ENCODE measurements at regions not wholly inside any gene's neighbourhood (a gene's known extent, or its start where the extent isn't known, plus 50 kb on each side); places are given as distances from the start of the nearest gene placed in this dataset.

DNA sequence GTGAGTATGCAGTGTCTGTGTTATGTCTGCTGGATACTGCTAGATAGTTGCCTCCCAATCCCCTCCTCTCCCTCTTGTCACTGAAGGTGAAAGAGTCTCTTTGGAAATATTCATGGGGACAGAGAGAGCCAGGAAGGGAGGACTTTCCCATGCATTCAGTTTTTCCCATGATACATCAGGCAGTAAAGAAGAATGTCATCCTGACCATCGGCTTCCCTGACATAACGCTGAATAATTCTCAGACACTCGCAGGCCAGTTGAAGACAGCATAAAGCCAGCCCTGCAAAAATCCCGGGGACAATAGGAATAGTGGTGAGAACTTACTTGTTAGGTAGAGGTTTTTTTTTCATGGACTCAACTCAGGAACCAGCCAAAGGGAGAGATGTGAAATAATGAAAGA, 58.1 kb downstream of the KLF4 start:
- DNase-seq, result no peak

DNA sequence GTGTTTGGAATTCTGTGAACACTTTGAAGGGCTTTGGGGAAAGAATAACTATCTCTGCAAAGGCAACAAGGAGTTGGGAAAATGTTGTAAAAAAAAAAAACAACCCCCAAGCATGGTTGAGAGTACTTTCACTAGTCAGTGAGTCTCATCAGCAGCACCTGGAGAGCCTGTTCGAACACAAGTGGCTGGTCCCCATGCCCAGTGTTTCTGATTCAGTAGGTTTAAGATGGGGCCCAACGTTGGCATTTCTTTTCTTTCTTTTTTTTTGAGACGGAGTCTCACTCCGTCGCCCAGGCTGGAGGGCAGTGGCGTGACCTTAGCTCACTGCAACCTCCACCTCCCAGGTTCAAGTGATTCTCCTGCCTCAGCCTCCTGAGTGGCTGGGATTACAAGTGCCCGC, 59.5 kb downstream of the KLF4 start:
- DNase-seq, result no peak

- no peak for DNase-seq
These were observed 63.4 kb downstream of the KLF4 start for GRCh38 chr9:107426126-107426525.

DNA sequence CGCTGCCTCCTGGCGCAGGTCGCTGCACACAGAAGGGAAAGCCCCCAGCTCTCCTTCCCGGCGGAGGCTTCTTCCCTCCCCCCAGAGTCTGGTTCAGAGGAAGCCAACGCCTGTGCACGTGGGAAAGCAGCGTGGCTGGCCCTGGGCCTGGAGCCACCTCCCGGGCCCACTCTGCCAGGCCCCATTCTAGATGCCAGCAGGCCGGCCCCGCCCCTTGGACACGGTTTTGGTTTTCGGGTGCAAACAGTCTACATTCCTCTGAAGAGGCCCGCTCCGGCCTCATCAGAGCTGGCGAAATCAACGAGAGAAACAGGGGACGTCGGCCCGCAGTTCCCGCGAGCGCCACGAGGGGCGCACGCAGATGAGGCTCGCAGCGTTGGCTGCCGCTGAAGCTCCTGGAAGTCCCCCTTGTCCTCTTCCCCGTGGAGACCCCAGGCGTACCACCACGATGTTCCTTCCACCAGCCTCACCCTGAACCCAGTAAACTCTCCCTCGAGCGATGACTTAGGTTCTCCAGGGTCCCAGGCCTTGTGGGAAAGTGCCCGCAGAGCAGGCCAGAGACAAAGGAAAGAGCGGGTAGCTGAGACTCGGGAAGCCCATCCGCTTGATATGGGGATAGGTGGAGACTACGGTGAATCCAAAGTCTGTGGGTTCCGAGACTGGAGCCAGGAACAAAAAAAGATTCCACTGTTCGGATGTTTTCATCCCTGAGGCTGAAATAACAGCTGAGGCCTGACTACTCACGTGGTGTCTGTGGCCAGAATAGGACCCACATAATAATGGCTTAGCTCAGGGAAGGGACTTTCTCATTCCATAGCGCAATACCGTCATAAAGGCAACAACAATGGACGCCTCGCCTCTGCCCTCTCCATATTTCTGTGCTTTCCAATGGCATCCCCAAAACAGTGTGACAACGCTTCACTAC, 64.2 kb downstream of the KLF4 start:
- DNase-seq, result no peak

- DNase-seq, result no peak
These were observed 66.0 kb downstream of the KLF4 start for GRCh38 chr9:107423540-107423939.

DNA sequence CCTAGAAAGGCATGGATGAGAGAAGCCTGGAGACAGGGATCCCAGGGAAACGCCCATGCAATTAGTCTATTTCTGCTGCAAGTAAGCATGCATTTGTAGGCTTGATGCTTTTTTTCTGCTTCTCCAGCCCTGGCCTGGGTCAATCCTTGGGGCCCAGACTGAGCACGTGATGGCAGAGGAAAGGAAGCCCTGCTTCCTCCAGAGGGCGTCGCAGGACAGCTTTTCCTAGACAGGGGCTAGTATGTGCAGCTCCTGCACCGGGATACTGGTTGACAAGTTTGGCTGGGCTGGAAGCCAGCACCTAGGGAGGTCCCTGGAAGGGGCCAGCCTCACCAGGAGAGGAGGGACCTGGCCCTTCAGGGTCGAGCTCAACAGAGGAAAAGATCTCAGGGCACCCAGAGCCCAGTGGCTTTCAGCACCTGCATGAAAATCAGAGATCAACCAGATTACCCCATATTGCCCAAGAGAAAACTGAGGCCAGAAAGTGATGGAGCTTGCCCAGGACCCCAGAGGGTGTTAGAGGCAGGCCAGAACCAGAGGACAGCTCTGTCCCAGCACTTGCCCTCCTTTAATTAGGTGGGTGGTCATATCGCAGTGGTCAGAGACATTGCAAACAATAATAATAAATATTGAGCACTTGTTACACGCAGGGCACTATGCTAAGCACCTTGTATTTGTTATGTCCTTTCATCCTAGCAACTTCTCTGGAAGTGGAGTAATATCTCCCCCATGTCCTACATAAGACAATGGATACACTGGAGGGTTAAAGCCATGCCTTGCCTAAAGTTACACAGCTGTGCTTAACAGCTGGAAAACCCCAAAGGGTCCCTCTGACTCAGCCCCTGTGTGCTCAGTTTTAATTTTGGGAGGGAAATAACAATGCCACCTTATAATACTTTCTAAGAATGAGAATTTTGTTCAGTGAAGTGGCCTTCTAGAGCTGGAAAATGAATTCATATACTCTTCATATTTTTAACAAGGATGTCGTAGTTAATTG, 67.1 kb downstream of the KLF4 start:
- DNase-seq, result peak; percentile 59

DNA sequence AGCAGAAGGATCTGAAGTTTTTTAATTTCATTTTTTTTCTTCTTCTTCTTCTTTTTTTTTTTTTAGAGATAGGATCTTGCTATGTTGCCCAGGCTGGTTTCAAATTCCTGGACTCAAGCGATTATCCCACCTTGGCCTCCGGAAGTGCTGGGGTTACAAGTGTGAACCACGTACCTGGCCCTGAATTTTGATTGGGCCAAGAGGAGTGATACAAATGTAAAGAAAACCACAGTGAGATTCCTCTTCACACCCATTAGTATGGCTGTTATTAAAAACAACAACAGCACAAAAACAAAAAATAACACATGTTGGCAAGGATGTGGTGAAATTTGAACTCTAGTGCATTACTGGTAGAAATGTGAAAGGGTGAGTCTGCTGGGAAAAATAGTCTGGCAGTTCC, 79.1 kb downstream of the KLF4 start:
- no peak for DNase-seq

GRCh38 chr9:107409581-107410389, 79.8 kb downstream of the KLF4 start:
- no peak for DNase-seq

DNA sequence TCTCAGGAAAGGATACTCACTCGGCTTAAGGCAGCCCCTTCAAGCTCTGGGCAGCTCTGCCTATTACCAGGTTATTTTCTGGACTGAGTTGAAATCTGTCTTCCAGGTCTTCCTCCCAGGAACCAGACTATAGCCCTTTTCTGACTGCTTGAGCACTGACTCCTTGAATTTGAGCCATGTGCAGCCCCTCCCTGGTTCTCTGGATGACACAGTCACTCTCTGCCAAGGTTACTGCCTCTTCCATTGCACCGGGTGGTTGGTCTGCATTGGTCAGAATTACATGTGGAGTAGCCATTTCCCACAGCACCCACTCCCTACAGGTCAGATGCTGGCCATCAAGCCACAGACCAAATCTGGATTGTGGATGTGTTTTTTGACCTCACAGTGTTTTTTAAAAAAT, 81.9 kb downstream of the KLF4 start:
- DNase-seq, result no peak

DNA sequence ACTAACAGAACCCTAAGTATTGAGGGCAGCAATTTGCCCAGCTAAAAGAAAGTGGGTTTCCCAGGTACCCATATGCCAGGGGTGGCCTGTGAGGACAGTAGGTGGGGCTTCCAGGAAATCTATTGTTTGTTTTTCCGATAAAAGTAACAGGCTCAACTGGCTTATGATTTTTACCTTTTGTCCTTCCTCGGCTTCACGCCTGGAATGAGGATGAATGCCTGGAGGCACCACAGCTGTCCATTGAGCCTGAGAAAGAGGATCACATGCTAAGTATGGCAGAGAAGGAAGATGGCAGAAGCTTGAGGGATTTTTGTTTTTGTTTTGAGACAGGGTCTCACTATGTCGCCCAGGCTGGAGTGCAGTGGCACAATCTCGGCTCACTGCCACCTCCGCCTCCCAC, 84.1 kb downstream of the KLF4 start:
- DNase-seq, result no peak

GRCh38 chr9:107404736-107405135, 84.8 kb downstream of the KLF4 start:
- no peak for DNase-seq

GRCh38 chr9:107404161-107404560, 85.4 kb downstream of the KLF4 start:
- DNase-seq, result no peak

- no peak for DNase-seq
These were observed 92.2 kb downstream of the KLF4 start for GRCh38 chr9:107397076-107398044.

DNA sequence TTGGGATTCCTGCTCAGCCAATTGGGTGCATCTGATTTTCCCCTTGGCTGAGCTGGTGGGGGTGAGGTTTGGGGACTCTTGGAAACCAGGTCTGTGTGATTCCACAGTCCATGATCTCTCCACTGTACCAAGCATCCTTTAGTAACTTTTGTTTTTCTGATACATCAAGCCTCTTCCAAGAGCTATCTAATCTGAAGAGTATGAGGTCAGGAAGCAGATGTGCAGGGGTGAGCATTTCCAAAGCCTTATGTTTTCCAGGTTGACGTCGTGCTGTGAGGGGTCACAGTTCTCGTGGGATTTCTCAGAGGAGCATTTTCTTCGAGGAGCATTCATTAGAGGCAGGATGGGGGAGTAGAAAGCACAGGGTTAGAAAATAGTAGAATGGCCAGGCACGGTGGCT, 95.3 kb downstream of the KLF4 start:
- no peak for DNase-seq

DNA sequence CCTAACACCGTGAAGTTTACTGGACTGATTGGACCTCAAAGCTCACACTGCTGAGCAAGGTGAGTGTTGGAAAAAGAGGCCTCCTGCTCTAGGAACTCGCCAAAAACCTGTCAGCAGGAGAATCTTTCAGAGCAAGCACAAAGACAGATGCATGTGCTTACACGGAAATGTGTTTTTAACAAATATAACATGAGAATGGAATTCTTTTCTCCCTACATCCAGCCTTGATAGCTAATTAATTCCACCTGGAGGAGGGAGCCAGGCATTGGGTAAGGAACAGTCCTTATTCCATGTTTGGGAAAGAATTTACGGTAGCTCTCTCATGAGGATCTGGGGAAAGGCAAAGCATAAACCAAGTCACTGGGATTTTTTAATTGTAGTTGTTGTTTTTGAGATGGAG, 98.8 kb downstream of the KLF4 start:
- DNase-seq, result no peak

GRCh38 chr9:107390279-107390678, 99.3 kb downstream of the KLF4 start:
- no peak for DNase-seq

- DNase-seq, result no peak
These were observed 99.9 kb downstream of the KLF4 start for GRCh38 chr9:107389617-107390071.

DNA sequence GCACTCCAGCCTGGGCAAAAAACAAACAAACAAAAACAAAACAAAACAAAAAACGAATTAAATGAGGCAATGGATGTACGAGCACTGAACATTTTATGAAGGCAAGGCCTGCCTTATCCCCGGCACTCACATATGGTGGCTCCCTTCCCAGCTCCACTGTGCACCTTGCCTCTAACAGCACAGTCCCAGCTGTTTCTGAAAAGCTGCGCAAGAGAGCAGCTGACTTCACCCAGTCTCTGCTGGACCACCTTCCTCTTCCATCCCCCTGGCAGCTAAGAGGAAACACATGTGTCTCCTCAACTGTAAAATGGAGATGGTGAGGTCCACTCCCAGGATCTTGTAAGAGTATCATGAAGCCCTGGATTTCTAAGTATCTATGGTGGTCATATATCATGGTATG, 100.7 kb downstream of the KLF4 start:
- DNase-seq, result no peak

DNA sequence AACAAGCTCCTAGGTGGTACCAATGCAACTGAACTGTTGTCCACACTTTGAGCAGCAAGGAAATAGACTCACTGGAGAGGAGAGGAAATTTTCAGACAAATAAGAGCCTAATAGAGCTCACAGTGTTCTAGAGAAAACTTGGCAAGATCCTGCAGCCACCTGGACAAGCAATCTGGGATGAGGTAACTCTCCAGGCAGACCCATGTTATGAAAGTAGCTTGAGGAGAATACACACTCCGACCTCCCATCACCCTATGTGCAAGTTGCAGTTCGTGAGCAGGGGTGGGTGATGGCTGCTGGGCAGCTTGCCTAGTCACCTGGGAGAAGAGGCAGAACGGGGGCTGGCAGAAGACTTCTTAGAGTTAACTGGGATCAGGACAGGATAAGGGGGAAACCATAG, 102.2 kb downstream of the KLF4 start:
- no peak for DNase-seq

- DNase-seq, result no peak
These were observed 103.2 kb downstream of the KLF4 start for GRCh38 chr9:107386396-107386795.
